ENCODE measurements at regions not wholly inside any gene's neighbourhood (a gene's known extent, or its start where the extent isn't known, plus 50 kb on each side); places are given as distances from the start of the nearest gene placed in this dataset.
A peak's percentile ranks its signal among the peaks of the same experiment; 100 is the strongest.

- no peaks in the 10 kb centered on the region for H3K4me1 ChIP-seq (ENCODE audit: control insufficient read depth, insufficient read depth, low read length, unreplicated experiment)
- H3K4me3 ChIP-seq (ENCODE audit: low read depth, low read length) = no peak overlapping the region
- H3K27me3 ChIP-seq (ENCODE audit: insufficient read depth, low read length) = peaks cover 26% of the 10 kb centered on the region
- H3K27ac ChIP-seq (ENCODE audit: low read depth, low read length) = no peak overlapping the region
- H3K36me3 ChIP-seq (ENCODE audit: insufficient read depth, low read length) = no peaks in the 10 kb centered on the region
- H2AFZ ChIP-seq (ENCODE audit: low read length, unreplicated experiment) = no peak overlapping the region
- no peaks in the 10 kb centered on the region for H3K79me2 ChIP-seq (ENCODE audit: control insufficient read depth, insufficient read depth, low read length, unreplicated experiment)
Observed at GRCh38 chr22:27610863-27611786, 190.4 kb downstream of the MN1 start.

GRCh38 chr22:27612115-27612514 lies 189.4 kb downstream of the MN1 start:
- Histone ChIP-seq H3K4me3 (ENCODE audit: low read depth, low read length) (no peak overlapping the region), H3K27me3 (ENCODE audit: insufficient read depth, low read length) (peaks cover 26% of the 10 kb centered on the region), H3K4me1 (ENCODE audit: control insufficient read depth, insufficient read depth, low read length, unreplicated experiment) (no peaks in the 10 kb centered on the region), H3K79me2 (ENCODE audit: control insufficient read depth, insufficient read depth, low read length, unreplicated experiment) (no peaks in the 10 kb centered on the region), H3K36me3 (ENCODE audit: insufficient read depth, low read length) (no peaks in the 10 kb centered on the region), H3K27ac (ENCODE audit: low read depth, low read length) (no peak overlapping the region), H2AFZ (ENCODE audit: low read length, unreplicated experiment) (no peak overlapping the region)

- no peaks in the 10 kb centered on the region for H3K4me1 ChIP-seq (ENCODE audit: control insufficient read depth, insufficient read depth, low read length, unreplicated experiment)
- no peaks in the 10 kb centered on the region for H3K79me2 ChIP-seq (ENCODE audit: control insufficient read depth, insufficient read depth, low read length, unreplicated experiment)
- peaks cover 26% of the 10 kb centered on the region for H3K27me3 ChIP-seq (ENCODE audit: insufficient read depth, low read length)
- no peak overlapping the region for H2AFZ ChIP-seq (ENCODE audit: low read length, unreplicated experiment)
- H3K4me3 ChIP-seq (ENCODE audit: low read depth, low read length) = no peak overlapping the region
- H3K27ac ChIP-seq (ENCODE audit: low read depth, low read length) = no peak overlapping the region
- no peaks in the 10 kb centered on the region for H3K36me3 ChIP-seq (ENCODE audit: insufficient read depth, low read length)
Observed at GRCh38 chr22:27613099-27614005, 188.2 kb downstream of the MN1 start.

- no peak overlapping the region for H3K27ac ChIP-seq (ENCODE audit: low read depth, low read length)
Observed at GRCh38 chr22:27614006-27614649, 187.4 kb downstream of the MN1 start.

GRCh38 chr22:27614650-27615007 lies 186.9 kb downstream of the MN1 start:
- H3K79me2 ChIP-seq (ENCODE audit: control insufficient read depth, insufficient read depth, low read length, unreplicated experiment) = no peaks in the 10 kb centered on the region
- H3K4me1 ChIP-seq (ENCODE audit: control insufficient read depth, insufficient read depth, low read length, unreplicated experiment) = no peaks in the 10 kb centered on the region
- no peak overlapping the region for H3K27ac ChIP-seq (ENCODE audit: low read depth, low read length)
- no peaks in the 10 kb centered on the region for H3K36me3 ChIP-seq (ENCODE audit: insufficient read depth, low read length)
- H2AFZ ChIP-seq (ENCODE audit: low read length, unreplicated experiment) = no peak overlapping the region
- 0 out of 2 replicates have a peak overlapping the region, but pooled peaks have one; percentile 21 for H3K4me3 ChIP-seq (ENCODE audit: low read depth, low read length)
- peaks cover 26% of the 10 kb centered on the region for H3K27me3 ChIP-seq (ENCODE audit: insufficient read depth, low read length)

More at GRCh38 chr22:27614006-27614649, 187.4 kb downstream of the MN1 start:
- H3K79me2 ChIP-seq (ENCODE audit: control insufficient read depth, insufficient read depth, low read length, unreplicated experiment) = no peaks in the 10 kb centered on the region
- 0 out of 2 replicates have a peak overlapping the region, but pooled peaks have one; percentile 21 for H3K4me3 ChIP-seq (ENCODE audit: low read depth, low read length)
- H3K36me3 ChIP-seq (ENCODE audit: insufficient read depth, low read length) = no peaks in the 10 kb centered on the region
- no peak overlapping the region for H2AFZ ChIP-seq (ENCODE audit: low read length, unreplicated experiment)
- no peaks in the 10 kb centered on the region for H3K4me1 ChIP-seq (ENCODE audit: control insufficient read depth, insufficient read depth, low read length, unreplicated experiment)
- peaks cover 26% of the 10 kb centered on the region for H3K27me3 ChIP-seq (ENCODE audit: insufficient read depth, low read length)

GRCh38 chr22:27615408-27615807 lies 186.1 kb downstream of the MN1 start:
- no peak overlapping the region for H3K27ac ChIP-seq (ENCODE audit: low read depth, low read length)
- H3K79me2 ChIP-seq (ENCODE audit: control insufficient read depth, insufficient read depth, low read length, unreplicated experiment) = no peaks in the 10 kb centered on the region
- H3K27me3 ChIP-seq (ENCODE audit: insufficient read depth, low read length) = peaks cover 26% of the 10 kb centered on the region
- no peaks in the 10 kb centered on the region for H3K4me1 ChIP-seq (ENCODE audit: control insufficient read depth, insufficient read depth, low read length, unreplicated experiment)
- H3K36me3 ChIP-seq (ENCODE audit: insufficient read depth, low read length) = no peaks in the 10 kb centered on the region
- no peak overlapping the region for H2AFZ ChIP-seq (ENCODE audit: low read length, unreplicated experiment)
- H3K4me3 ChIP-seq (ENCODE audit: low read depth, low read length) = no peak overlapping the region

- Histone ChIP-seq H3K27ac (ENCODE audit: low read depth, low read length) (no peak overlapping the region), H3K4me3 (ENCODE audit: low read depth, low read length) (no peak overlapping the region), H3K36me3 (ENCODE audit: insufficient read depth, low read length) (no peaks in the 10 kb centered on the region), H3K4me1 (ENCODE audit: control insufficient read depth, insufficient read depth, low read length, unreplicated experiment) (no peaks in the 10 kb centered on the region), H2AFZ (ENCODE audit: low read length, unreplicated experiment) (no peak overlapping the region), H3K27me3 (ENCODE audit: insufficient read depth, low read length) (peaks cover 26% of the 10 kb centered on the region), H3K79me2 (ENCODE audit: control insufficient read depth, insufficient read depth, low read length, unreplicated experiment) (no peaks in the 10 kb centered on the region)
Observed at GRCh38 chr22:27616033-27616432, 185.5 kb downstream of the MN1 start.

GRCh38 chr22:27617214-27617881 lies 184.2 kb downstream of the MN1 start:
- no peaks in the 10 kb centered on the region for H3K36me3 ChIP-seq (ENCODE audit: insufficient read depth, low read length)
- H3K27ac ChIP-seq (ENCODE audit: low read depth, low read length) = no peak overlapping the region
- H3K79me2 ChIP-seq (ENCODE audit: control insufficient read depth, insufficient read depth, low read length, unreplicated experiment) = no peaks in the 10 kb centered on the region
- no peaks in the 10 kb centered on the region for H3K4me1 ChIP-seq (ENCODE audit: control insufficient read depth, insufficient read depth, low read length, unreplicated experiment)
- peaks cover 26% of the 10 kb centered on the region for H3K27me3 ChIP-seq (ENCODE audit: insufficient read depth, low read length)
- H2AFZ ChIP-seq (ENCODE audit: low read length, unreplicated experiment) = no peak overlapping the region
- H3K4me3 ChIP-seq (ENCODE audit: low read depth, low read length) = no peak overlapping the region

- H3K27me3 ChIP-seq (ENCODE audit: insufficient read depth, low read length) = no peaks in the 10 kb centered on the region
- no peaks in the 10 kb centered on the region for H3K36me3 ChIP-seq (ENCODE audit: insufficient read depth, low read length)
- H3K27ac ChIP-seq (ENCODE audit: low read depth, low read length) = no peak overlapping the region
- H2AFZ ChIP-seq (ENCODE audit: low read length, unreplicated experiment) = no peak overlapping the region
- H3K4me1 ChIP-seq (ENCODE audit: control insufficient read depth, insufficient read depth, low read length, unreplicated experiment) = no peaks in the 10 kb centered on the region
- H3K4me3 ChIP-seq (ENCODE audit: low read depth, low read length) = no peak overlapping the region
- no peaks in the 10 kb centered on the region for H3K79me2 ChIP-seq (ENCODE audit: control insufficient read depth, insufficient read depth, low read length, unreplicated experiment)
Observed at GRCh38 chr22:27620367-27621154, 181.0 kb downstream of the MN1 start.
